ENCODE measurements at regions not wholly inside any gene's neighbourhood (a gene's known extent, or its start where the extent isn't known, plus 50 kb on each side); places are given as distances from the start of the nearest gene placed in this dataset.
A peak's percentile ranks its signal among the peaks of the same experiment; 100 is the strongest.

GRCh38 chr20:53678315-53678989 lies 84.8 kb upstream of the ZNF217 start:
- Histone ChIP-seq H3K9me3 (ENCODE audit: severe bottlenecking) (no peaks in the 10 kb centered on the region), H3K27ac (no peak overlapping the region), H3K36me3 (no peaks in the 10 kb centered on the region), H3K27me3 (ENCODE audit: insufficient read depth, low read depth, severe bottlenecking) (no peaks in the 10 kb centered on the region), H3K4me3 (ENCODE audit: low read depth, low read length) (no peak overlapping the region)
- DNase-seq, result no peak
- TF ChIP-seq CTCF (IDR thresholded peaks at IDR 0.05; ENCODE audit: low read depth, low read length), result no peak

GRCh38 chr20:53677447-53678314 lies 84.0 kb upstream of the ZNF217 start:
- no peak overlapping the region for H3K27ac ChIP-seq
- no peak for TF ChIP-seq CTCF (IDR thresholded peaks at IDR 0.05; ENCODE audit: low read depth, low read length)
- peak; percentile 13 for DNase-seq

DNA sequence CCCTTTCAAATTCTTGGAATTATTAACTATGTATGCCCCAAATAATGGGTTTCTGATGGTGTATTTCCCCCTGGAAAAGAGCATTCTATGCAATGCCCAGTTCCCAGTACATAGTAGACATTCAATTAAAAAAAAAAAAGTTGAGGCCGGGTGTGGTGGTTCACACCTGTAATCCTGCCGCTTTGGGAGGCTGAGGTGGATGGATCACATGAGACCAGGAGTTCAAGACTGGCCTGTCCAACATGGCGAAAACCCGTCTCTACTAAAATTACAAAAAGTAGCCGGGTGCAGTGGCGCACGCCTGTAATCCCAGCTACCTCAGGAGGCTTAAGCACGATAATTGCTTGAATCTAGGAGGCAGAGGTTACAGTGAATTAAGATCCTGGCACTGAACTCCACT lies 83.3 kb upstream of the ZNF217 start:
- H3K4me3 ChIP-seq (ENCODE audit: low read depth, low read length), result no peak overlapping the region
- no peak overlapping the region for H3K27ac ChIP-seq
- no peaks in the 10 kb centered on the region for H3K27me3 ChIP-seq (ENCODE audit: insufficient read depth, low read depth, severe bottlenecking)
- DNase-seq, result no peak
- H3K9me3 ChIP-seq (ENCODE audit: severe bottlenecking), result no peaks in the 10 kb centered on the region
- no peak for TF ChIP-seq CTCF (IDR thresholded peaks at IDR 0.05; ENCODE audit: low read depth, low read length)
- H3K36me3 ChIP-seq, result no peaks in the 10 kb centered on the region

More at GRCh38 chr20:53677447-53678314, 84.0 kb upstream of the ZNF217 start:
- no peaks in the 10 kb centered on the region for H3K36me3 ChIP-seq
- H3K27me3 ChIP-seq (ENCODE audit: insufficient read depth, low read depth, severe bottlenecking), result no peaks in the 10 kb centered on the region
- no peaks in the 10 kb centered on the region for H3K9me3 ChIP-seq (ENCODE audit: severe bottlenecking)
- no peak overlapping the region for H3K4me3 ChIP-seq (ENCODE audit: low read depth, low read length)

DNA sequence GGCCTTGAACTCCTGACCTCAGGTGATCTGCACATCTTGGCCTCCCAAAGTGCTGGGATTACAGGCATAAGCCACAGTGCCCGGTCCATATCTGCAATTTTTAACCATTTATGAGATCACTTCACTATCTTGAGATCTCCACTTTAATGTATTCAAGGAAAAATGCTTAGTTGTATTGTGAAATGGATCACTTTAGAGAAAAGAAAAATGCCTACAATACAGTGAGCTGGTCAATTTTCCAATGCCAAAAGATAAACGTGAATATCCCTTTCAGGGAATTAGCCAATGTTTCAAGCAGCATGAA lies 82.8 kb upstream of the ZNF217 start:
- no peak for TF ChIP-seq CTCF (IDR thresholded peaks at IDR 0.05; ENCODE audit: low read depth, low read length)
- Histone ChIP-seq H3K27ac (no peak overlapping the region), H3K9me3 (ENCODE audit: severe bottlenecking) (no peaks in the 10 kb centered on the region), H3K4me3 (ENCODE audit: low read depth, low read length) (no peak overlapping the region), H3K36me3 (no peaks in the 10 kb centered on the region), H3K27me3 (ENCODE audit: insufficient read depth, low read depth, severe bottlenecking) (no peaks in the 10 kb centered on the region)
- DNase-seq, result no peak

- no peak for DNase-seq
These were observed 79.0 kb upstream of the ZNF217 start for GRCh38 chr20:53672484-53673129.

More at GRCh38 chr20:53672484-53673129, 79.0 kb upstream of the ZNF217 start:
- Histone ChIP-seq H3K4me3 (ENCODE audit: low read depth, low read length) (no peak overlapping the region), H3K27me3 (ENCODE audit: insufficient read depth, low read depth, severe bottlenecking) (no peaks in the 10 kb centered on the region), H3K9me3 (ENCODE audit: severe bottlenecking) (no peaks in the 10 kb centered on the region), H3K36me3 (no peaks in the 10 kb centered on the region), H3K27ac (no peak overlapping the region)
- no peak for TF ChIP-seq CTCF (IDR thresholded peaks at IDR 0.05; ENCODE audit: low read depth, low read length)
